HG03521 (cell line): ENCODE measurements at regions not wholly inside any gene's neighbourhood (a gene's known extent, or its start where the extent isn't known, plus 50 kb on each side); places are given as distances from the start of the nearest gene placed in this dataset.
"Not testable (repeated sequence)": the region's sequence is repeated elsewhere in the genome, so short reads cannot be mapped to it uniquely, and the experiment has no call there.

Experiments
- ATAC-seq: cut with Tn5 transposase; IDR thresholded peaks from one replicate; pipeline ENCODE4 v1.9.1; 2021; ENCODE audit warnings: mild to moderate bottlenecking, moderate library complexity; ENCODE audit not compliant: unreplicated experiment

DNA sequence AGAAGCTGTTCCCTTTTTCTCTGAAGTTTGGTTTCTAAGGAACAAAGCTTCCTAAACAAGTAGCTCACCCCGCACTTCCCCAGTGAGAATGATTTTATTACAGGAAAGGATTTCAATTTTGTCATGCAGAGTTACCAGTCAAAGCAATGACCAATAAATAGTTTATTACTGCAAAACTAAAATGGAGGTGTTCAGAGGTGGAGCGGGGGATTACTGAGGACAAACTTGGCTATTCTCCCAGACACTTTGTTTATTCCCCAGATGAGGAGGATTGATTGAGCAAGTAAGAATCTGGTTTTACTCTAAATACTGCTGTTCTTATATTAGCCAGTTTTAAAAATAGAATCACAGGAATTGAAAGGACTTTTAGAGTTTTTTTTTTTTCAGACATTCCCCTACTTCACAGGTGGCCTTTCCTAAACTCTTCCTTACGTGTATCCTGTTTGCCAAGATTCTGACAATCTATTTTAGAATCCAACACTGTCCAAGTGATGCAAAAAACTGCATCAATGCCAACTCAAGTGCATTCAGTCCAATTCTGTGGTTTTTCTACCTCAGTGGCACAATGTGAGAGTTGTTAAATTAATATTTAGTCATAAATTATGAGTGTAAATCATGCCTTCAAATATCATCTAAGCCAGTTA is 136.1 kb downstream of the TNFSF18 start:
- ATAC-seq: no peak

DNA sequence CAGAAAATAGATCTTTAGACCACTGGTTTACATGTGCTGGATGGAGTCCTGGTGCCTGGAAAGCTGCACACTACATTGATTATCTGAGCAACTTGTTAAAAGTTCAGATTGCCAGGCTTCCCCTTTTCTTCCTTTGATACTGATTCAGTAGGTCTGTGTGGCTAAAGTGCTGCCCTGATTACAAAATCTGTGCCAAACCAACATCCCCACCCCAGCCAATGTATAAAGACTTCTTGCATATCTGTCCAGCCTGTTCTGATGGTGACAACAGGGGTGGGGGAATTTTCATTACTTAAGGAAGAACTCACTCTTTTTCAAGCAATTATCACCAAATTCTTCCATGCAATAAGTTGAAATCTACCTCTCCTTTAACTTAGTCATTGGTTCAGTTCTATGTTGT is 135.5 kb downstream of the TNFSF18 start:
- ATAC-seq: no peak

DNA sequence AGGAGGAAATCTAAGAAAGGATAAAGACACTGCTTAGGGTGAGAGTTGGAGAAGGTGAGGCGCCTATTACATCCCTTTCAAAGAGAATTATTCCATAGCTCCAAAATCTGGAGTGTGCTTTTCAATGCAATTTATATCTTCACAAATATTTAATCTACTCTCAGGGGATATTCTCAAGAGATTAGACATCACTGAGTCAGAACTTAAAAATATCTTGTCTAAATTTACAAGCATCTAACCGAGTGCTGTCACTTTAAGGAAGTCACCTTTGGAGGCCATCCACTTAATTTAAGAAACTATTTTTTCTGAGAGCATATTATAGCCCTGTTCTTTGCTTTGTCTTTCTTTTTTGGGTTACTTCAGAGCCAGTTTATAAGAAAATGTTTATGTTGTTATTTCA is 134.6 kb downstream of the TNFSF18 start:
- no peak for ATAC-seq

DNA sequence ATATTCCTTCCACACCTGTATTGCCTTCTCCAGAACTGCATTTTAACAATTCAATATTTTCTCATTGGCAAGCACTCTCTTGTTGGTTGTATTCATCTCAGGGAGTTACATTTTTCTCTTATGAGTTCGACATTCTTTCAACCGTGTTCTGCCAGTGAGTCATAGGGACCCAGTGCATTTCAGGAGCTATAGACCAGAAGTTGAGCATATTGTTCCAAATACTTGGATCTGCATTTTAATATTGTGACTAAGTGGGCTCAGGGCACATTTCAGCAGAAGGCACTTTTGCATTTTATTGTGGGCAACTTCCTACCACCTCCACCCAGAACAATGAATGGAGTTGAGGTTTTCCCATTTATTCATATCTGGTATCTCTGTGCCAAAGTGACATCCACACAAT is 132.8 kb downstream of the TNFSF18 start:
- ATAC-seq: no peak

DNA sequence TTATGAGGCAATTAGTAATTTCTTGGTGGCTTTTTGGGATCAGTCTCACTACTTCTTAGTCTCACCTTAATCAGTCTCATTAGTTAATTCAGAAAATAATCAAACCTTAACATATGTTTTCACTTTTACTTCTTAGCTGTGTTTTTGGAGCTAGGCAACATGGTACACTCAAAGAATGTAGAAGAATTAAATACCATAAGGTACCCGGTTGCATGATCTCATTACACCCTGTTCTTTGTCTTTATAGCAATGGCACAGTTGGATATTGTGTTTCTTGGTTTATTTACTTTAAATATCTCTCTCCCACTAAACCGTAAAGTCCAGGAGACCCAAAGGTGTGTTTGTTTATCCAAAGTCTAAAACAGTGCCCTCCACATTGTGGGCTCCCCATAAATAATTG is 132.3 kb downstream of the TNFSF18 start:
- ATAC-seq: no peak

DNA sequence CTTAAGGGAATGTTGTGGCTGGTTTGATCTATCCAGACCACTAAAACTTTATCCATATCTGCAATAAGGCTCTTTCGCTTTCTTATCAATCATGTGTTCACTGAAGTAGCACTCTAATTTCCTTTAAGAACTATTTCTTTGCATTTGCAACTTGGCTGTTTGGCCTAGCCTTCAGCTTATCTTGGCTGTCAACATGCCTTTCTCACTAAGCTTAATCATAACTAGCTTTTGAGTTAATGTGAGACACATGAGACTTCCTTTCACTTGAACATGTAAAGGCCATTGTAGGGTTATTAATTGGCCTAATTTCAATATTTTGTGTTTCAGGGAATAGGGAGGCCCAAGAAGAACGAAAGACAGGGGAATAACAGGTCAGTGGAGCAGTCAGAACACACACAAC is 124.7 kb downstream of the TNFSF18 start:
- no peak for ATAC-seq

DNA sequence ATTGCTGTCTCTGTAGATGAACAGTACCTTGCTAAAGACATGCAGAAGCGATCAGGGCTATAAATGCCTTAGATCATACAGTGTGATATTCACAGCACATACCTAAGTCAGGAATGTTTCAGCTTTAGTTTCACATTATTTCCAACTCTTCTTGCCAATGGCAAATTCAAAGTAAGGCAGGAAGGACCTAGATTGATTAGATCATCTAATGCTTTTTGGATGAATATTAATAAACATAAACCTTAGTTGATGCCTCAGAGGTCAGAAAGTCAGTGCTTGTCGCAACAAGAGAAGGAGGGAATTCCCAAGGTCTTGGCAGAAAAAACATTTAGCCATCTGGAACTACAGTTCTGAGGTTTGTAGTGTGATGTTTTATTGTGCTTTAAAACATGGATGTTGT is 122.3 kb downstream of the TNFSF18 start:
- ATAC-seq: no peak

DNA sequence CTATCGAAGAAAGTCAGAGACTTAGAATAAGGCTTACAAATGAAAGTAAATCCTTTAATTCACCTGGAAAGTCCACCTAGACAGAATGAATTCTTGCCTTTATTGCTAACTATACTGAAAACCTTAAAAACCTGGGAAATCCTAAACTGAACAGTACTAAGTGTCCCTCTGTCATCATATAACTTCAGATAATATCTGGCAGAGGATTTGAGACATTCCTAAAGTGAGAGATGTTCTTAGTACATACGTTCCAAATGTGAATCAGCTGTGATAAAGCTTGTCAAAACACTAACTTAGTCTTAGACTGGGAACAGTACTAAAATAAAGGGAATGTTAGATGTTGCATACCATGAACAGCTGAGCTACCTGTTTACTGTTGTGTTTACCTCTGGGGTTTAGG is 121.7 kb downstream of the TNFSF18 start:
- ATAC-seq: no peak

DNA sequence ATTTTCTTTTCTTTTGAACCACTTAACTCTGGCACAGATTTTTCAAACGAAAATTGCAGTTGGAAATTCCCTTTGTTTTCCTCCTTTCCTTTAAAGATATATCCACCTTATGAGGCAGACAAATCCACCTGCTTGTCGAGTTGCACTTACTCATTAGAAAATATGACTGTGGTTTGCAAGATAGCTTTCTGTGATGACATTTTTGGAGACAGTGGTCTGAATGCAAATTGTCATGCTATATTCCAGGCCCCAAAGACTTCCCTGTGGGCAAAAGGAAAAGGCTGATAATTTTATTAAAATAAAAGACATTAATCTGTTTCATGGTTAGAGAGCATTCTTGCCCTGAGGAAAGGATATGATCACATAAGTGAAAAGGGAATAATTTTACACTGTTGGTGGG is 120.6 kb downstream of the TNFSF18 start:
- no peak for ATAC-seq

DNA sequence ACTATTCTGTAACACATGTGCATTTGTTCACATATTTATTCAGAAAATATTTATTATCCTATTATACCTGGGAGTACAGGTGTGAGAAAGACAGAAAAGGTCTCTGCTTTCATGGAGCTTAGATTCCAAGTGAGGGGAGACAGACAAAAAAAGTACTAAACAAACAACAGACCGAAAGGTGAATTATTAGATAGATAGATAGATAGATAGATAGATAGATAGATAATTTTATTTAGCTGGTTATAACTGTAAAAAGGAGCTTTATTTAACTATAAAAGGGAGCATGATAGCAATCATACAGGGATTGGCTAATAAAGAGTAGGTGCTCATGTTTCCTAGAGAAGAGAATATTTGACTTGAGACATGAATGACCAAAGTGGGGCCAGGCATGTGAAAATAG is 119.4 kb downstream of the TNFSF18 start:
- ATAC-seq: no peak

DNA sequence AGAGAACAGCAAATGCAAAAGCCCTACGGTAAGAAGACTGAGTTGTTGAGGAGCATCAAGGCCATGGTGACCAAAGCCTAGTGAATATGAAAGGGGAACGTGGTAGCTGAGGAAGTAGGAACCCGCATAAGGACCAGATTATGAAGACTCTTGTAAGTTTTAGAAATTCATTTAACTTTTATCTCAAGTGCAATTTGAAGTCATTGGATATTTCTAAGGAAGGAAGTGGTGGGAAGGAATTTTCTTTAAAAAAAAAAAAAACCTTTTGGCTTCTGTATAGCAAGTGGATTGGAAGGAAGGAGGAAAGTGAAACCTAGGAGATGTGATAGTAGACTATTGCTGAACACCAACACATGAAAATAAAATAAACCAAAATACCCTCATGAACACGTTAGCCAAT is 119.0 kb downstream of the TNFSF18 start:
- no peak for ATAC-seq

DNA sequence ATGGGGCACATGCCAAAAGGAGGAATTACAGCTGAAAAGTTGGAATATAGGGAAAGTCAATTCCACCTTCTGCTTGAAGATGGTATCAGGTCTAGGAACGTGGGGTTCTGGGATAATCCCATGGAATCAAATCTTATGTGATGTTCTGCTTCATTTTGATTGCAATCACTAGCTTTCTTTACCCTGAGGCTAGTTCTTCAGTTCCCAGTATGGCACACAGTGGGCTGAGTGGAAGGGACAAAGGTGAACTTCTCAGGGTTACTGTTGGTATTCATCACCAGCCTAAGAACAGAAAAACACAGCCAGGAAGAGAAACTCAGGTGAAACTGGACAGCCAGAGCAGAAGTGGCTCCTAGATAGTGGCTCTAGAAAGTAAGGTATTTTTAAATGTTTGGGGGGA is 117.8 kb downstream of the TNFSF18 start:
- ATAC-seq: no peak

DNA sequence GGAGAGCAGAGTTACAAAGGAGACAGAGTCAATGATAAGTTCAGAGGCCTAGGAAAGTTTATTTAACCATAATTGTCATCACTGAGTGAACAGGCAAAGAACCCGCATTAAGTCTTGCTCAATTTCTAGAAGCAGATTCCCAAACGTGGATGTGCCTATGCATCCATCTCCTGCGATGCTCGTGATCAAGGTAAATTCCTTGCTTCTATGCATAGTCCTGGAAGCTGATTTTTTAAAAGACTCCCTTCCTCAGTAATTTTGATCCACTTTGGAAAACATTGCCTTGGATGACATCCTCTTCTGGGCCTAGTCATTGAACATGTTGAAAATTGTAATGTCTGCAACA is 116.4 kb downstream of the TNFSF18 start:
- no peak for ATAC-seq

DNA sequence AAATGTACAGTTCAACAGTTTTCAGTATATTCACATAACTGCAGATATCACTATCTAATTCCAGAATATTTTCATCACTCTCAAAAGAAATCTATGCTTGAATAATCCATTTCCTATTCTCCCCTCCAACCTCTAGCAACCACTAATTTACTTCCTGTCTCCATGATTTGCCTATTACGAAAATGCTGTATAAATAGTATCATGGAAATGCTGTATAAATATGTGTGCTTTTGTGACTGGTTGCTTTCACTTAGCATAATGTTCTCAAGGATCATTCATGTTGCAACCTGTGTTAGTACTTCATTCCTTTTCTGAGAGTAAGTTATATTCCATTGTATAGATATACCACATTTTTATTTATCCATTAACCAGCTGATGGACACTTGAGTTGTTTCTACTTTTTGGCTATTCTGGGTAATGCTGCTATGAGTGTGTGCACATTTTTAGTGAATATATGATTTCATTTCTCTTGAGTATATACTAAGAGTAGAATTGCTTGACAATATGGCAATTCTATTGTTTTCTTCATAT is 115.6 kb downstream of the TNFSF18 start:
- no peak for ATAC-seq

DNA sequence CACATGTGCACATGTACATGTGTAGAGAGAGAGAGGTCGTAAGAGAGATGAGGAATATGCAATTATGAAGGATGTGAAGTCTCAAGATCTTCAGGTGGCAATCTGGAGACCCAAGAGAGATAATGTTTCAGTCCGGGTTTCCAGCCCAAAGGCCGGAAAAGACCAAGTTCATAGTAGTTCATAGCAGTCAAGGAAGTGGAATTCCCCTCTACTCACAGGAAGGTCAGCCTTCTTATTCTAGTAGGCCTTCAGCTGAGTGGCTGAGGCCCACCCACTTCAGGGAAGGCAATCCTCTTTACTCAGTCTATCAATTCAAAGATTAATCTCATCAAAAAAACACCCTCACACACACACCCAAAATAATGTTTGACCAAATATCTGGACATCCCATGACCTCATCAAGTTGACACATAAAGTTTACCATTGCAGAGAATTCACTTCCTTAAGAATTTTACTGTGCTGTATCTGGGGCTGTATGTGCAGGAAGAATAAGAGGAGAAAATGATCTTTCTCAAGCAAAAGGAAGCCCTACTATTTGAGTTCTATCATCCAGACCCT is 114.6 kb downstream of the TNFSF18 start:
- no peak for ATAC-seq

DNA sequence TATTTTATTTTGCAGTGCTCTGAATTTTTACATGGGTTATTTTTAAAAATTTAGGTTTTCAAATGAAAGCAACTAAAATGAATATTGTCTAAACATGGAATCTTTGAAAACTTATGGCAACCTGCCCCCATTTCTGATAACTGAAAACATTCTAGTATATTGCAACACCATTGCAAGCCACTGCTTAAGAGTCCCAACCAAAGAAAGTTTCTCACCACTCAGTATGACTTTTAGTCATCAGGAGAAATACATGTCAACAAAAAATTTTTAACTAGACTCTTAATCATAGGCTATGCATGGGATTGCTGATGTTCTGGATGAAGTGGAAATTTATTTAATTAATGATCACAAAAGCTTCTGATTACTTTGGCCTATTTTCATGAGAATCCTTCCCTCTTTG is 112.1 kb downstream of the TNFSF18 start:
- ATAC-seq: no peak

DNA sequence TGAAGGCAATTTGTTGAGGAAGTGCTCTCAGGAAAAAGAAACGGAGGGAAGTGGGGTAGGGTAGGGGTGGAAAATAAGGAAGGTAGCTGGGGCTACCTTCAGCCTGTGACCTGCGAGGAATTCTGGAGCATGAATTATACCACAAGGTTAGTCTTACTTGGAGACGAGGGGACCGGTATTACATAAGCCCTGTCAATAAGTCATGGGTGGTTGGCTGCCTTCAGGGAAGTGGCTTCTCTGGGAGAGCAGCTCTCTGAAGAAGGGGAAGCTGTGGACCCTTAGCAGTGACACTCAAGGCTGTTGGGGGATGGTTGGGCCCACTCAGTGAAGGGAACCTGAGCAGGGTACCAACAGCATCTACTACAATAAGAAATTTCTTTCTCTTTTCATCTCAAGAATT is 111.3 kb downstream of the TNFSF18 start:
- ATAC-seq: no peak

DNA sequence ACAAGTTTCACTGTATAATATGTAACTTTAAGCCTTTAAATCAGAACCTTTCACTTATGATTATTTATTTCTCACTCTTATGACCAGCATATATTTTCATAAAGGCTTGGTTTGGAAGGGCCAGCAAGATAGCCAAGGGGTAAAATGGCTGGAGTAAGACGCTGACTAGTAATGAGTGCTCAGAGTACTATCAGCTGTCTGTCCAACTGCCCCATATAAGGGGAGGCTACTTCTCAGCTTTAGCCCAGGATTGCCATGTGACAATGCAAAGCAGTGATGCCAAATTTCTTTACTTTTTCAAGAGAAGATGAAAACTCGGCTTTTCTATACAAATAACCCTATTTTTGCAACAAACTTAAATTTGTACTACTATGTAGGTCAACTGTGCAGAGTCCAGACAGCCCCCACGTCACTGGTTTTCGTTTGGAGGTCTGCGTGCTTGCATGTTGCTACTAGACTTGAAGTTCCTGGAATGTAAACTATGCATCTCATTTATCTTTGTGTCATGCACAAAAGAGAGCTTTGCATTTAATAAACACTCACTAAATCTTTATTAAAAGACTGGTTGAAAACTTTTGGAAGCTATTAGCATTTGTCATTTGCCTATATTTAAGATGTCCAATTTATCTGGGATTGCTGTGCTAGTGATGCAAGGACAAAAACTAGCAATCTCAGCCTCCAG is 110.4 kb downstream of the TNFSF18 start:
- ATAC-seq: no peak

DNA sequence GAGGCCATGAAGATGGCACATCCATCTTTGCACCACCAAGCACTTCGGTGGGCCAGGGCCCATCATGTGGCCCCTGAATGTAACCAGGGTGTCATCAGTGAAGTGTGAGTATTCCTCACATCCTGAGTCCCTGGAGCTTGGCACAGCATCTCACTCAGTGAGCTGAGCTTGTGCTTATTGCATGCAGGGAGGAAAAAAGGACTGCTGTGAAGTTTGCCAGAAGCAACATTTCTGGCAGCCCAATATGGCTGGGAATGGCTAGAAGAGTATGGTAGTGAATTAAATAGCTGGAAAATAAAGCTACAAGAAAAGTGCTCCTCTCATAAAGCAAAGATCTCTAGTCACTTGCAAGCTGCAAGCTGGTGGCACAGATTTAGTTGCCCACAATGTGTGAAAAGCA is 109.3 kb downstream of the TNFSF18 start:
- ATAC-seq: no peak

DNA sequence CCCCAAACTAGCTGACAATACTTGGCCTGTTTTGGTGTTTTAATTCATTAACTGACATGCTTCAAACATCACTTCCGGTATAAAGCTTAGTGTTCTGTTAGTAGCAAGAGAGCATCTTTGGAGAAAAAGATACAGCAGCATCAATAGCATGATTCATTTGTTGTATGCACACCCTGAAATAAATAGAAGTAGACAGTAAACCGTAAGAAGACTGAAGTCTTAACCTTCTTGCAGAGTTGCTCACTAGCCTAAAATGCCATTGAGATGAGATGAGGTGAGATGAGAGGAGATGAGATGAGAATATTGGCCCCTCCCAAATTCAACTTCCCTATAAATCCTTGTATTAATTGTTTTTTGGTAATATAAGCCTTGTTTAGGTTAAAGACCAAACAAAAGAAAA is 108.8 kb downstream of the TNFSF18 start:
- ATAC-seq: no peak

DNA sequence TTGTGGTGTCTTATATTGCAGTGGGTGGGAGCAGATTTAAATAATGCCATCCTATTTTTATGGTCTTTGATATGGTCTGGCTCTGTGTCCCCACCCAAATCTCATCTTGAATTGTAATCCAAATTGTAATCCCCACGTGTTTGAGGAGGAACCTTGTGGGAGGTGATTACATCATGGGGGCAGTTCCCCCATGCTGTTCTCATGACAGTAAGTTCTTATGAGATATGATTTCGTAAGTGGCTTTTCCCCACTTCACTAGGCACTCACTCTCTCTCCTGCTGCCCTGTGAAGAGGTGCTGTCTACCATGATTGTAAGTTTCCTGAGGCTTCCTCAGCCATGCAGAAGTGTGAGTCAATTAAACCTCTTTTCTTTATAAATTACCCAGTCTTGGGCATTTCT is 107.6 kb downstream of the TNFSF18 start:
- ATAC-seq: not testable (repeated sequence)

DNA sequence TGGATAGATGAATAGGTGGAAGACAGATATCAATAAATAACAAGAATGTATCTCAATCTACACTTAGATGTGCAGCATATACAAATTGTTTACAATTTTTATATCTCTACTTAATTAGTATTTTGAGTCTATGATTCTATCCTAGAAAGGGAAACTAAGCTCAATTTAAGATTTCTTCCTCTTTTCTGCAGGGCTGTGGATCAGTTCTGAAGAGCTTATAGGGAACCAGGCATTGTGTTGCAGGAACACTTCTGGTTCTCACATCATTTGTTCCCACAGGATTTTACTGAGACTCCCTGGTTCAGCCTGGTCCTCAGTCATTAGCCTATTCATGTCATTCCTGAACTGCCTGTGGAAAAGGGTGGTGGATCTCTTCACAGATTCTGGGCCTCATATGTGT is 105.8 kb downstream of the TNFSF18 start:
- no peak for ATAC-seq
